ENCODE measurements at regions not wholly inside any gene's neighbourhood (a gene's known extent, or its start where the extent isn't known, plus 50 kb on each side); places are given as distances from the start of the nearest gene placed in this dataset.

DNA sequence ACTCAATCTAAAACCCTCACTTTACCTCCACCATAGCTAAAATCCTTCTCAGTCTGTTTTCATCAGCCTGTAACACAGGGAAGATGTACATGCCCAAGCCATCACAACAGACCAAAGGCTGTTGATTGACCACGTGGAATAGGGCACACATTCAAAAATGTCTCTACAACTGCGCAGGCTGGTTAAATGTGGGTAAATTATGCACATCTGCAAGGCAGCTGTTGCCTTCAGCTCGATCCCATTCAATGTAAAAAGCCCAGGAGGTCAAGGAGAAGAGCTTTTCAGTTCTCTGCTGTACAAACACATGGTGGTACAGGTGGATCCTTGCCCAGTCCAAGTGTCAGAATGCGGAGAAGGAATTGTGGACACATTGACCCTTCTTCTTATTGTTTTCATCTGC is 354.0 kb downstream of the FLRT2 start:
- WGBS (ENCODE audit: low lambda C conversion rate), result 16% methylated on average over 4 of the region's 4 CpGs
- Histone ChIP-seq H3K27ac (ENCODE audit: extremely low read length, insufficient read depth, low read length) (no peak overlapping the region), H3K4me3 (replicated peaks in 1 of 3; ENCODE audit: insufficient read depth in 1 of 3, low read depth in 2 of 3, low read length in 3 of 3) (no peak overlapping the region), H4K20me1 (ENCODE audit: insufficient read depth, low read length) (no peaks in the 10 kb centered on the region), H3K4me2 (ENCODE audit: low read depth, low read length) (no peak overlapping the region), H3K9me3 (ENCODE audit: low read length) (peaks cover 49% of the 10 kb centered on the region), H2AFZ (ENCODE audit: low read length) (no peak overlapping the region), H3K4me1 (ENCODE audit: insufficient read depth, low read length) (no peaks in the 10 kb centered on the region), H3K9ac (ENCODE audit: insufficient read depth, low read depth, low read length) (no peak overlapping the region), H3K36me3 (replicated peaks in 1 of 2; ENCODE audit: control insufficient read depth in 1 of 2, insufficient read depth in 2 of 2, low read length in 2 of 2) (no peaks in the 10 kb centered on the region), H3K79me2 (ENCODE audit: insufficient read depth, low read length) (no peaks in the 10 kb centered on the region), H3K27me3 (ENCODE audit: control insufficient read depth in 1 of 2, insufficient read depth in 2 of 2, low read length in 2 of 2) (no peaks in the 10 kb centered on the region; a peak in 1 of 5 replicates)
- no TSS peak for BruUV-seq (replicated peaks)
- CTCF ChIA-PET (ENCODE audit: low intra/inter-chr PET ratio, low total read pairs), result no interaction called here
- in situ Hi-C loops (cut with HindIII; ENCODE audit: extremely low pct_ligation_motif_present, low pct_unique_long_range_greater_than_20kb) (no loop called here), intact Hi-C loops (cut with micrococcal nuclease; ENCODE audit: unreplicated experiment) (no loop called here)
- DNase-seq (ENCODE audit: low spot score) (no peak), ATAC-seq (no peak), FAIRE-seq (no peak)
- POLR2A ChIA-PET, result no interaction called here
- TF ChIP-seq ZNF780A (CRISPR knock-in tag; IDR thresholded peaks at IDR 0.05), result no peak
- no peak for TF ChIP-seq ZNF557 (CRISPR knock-in tag; IDR thresholded peaks at IDR 0.05)
- no peak for TF ChIP-seq TOE1 (CRISPR knock-in tag; IDR thresholded peaks at IDR 0.05)
- TF ChIP-seq ZNF607 (CRISPR knock-in tag; IDR thresholded peaks at IDR 0.05; ENCODE audit: borderline replicate concordance), result no peak
- no peak for TF ChIP-seq PATZ1 (CRISPR knock-in tag; IDR thresholded peaks at IDR 0.05)
- TF ChIP-seq MTA3 (CRISPR knock-in tag; IDR thresholded peaks at IDR 0.05), result no peak
- no peak for TF ChIP-seq MYC (CRISPR knock-in tag; IDR thresholded peaks at IDR 0.05; ENCODE audit: borderline replicate concordance)
- no peak for TF ChIP-seq ZSCAN5A (CRISPR knock-in tag; IDR thresholded peaks at IDR 0.05; ENCODE audit: borderline replicate concordance)
